ENCODE measurements at regions not wholly inside any gene's neighbourhood (a gene's known extent, or its start where the extent isn't known, plus 50 kb on each side); places are given as distances from the start of the nearest gene placed in this dataset.

DNA sequence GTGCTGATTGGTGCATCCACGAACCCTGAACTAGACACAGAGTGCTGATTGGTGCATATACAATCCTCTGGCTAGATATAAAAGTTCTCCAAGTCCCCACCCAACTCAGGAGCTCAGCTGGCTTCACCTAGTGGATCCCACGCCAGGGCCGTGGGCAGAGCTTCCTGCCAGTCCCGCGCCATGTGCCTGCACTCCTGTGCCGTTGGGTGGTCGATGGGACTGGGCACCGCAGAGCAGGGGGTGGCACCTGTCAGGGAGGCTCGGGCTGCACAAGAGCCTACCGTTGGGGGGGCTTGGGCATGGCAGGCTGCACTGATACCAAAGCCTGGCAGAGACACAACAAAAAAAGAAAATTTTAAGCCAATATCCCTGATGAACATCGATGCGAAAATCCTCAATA is 185.4 kb upstream of the ASCC3 start:
- Histone ChIP-seq H3K27ac (ENCODE audit: low read depth, low read length) (no peak overlapping the region), H3K79me1 (ENCODE audit: low read length) (no peaks in the 10 kb centered on the region), H2BK5ac (ENCODE audit: low read length) (no peak overlapping the region), H3K18ac (ENCODE audit: low read length) (no peak overlapping the region), H2AK5ac (ENCODE audit: low read length) (no peak overlapping the region), H3K4ac (ENCODE audit: low read depth, low read length) (no peak overlapping the region), H3K27me3 (ENCODE audit: insufficient read depth, low read length, poor library complexity) (no peaks in the 10 kb centered on the region), H3K79me2 (ENCODE audit: control insufficient read depth, insufficient read depth, low read length) (no peaks in the 10 kb centered on the region), H2BK15ac (replicated peaks; ENCODE audit: low read depth) (no peak overlapping the region), H3K4me2 (ENCODE audit: low read length) (no peak overlapping the region), H3K23ac (ENCODE audit: low read length) (no peak overlapping the region), H4K5ac (ENCODE audit: low read length) (no peak overlapping the region), H3K4me1 (ENCODE audit: control insufficient read depth, low read depth, low read length) (no peaks in the 10 kb centered on the region), H4K8ac (ENCODE audit: low read depth, low read length) (no peak overlapping the region), H3K56ac (ENCODE audit: low read length) (no peak overlapping the region), H3K9ac (ENCODE audit: low read length) (no peak overlapping the region), H2BK120ac (ENCODE audit: low read depth, low read length) (no peak overlapping the region), H3K36me3 (ENCODE audit: control insufficient read depth, insufficient read depth, low read length) (no peaks in the 10 kb centered on the region), H3K4me3 (ENCODE audit: low read length) (no peak overlapping the region)
- no peak for DNase-seq
- WGBS (ENCODE audit: extremely low coverage, insufficient coverage, low lambda C conversion rate) = no CpG with 5 or more reads among the region's 12 CpGs

DNA sequence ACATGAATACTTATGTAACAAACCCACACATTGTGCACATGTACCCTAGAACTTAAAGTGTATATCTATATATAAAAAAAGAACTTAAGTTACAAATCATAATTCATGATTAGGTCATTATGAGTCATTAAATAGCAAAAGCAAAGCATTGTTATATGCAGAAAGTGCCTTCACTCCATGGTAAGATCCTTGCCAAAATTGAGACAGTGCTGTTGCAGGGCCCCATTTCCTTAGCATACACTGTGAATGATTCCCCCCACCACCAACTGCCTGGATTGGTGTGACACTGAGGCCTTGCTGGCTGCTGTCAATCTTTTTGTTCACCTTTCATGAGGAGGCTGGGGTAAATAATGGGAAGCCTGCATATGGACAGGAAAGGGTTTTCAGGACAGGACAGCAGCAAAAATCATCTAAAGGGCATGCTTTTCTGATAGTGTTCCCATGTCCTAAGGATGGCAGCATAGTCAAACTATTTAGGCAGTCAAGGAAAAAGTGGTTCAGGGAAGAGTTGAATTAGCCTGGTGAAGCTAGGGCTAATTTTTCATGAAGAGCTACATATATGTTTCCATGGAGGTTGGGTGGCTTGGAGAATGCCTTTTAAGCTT is 188.2 kb upstream of the ASCC3 start:
- no peak overlapping the region for H2BK120ac ChIP-seq (ENCODE audit: low read depth, low read length)
- no peak overlapping the region for H3K18ac ChIP-seq (ENCODE audit: low read length)
- H3K79me1 ChIP-seq (ENCODE audit: low read length) = no peaks in the 10 kb centered on the region
- H3K9ac ChIP-seq (ENCODE audit: low read length) = no peak overlapping the region
- no peak overlapping the region for H3K23ac ChIP-seq (ENCODE audit: low read length)
- H4K8ac ChIP-seq (ENCODE audit: low read depth, low read length) = no peak overlapping the region
- no peaks in the 10 kb centered on the region for H3K4me1 ChIP-seq (ENCODE audit: control insufficient read depth, low read depth, low read length)
- no peak overlapping the region for H2BK5ac ChIP-seq (ENCODE audit: low read length)
- no peak for DNase-seq
- H3K27ac ChIP-seq (ENCODE audit: low read depth, low read length) = no peak overlapping the region
- no peak overlapping the region for H4K5ac ChIP-seq (ENCODE audit: low read length)
- no peak overlapping the region for H3K4me3 ChIP-seq (ENCODE audit: low read length)
- no peak overlapping the region for H2BK15ac ChIP-seq (replicated peaks; ENCODE audit: low read depth)
- no peak overlapping the region for H2AK5ac ChIP-seq (ENCODE audit: low read length)
- no peaks in the 10 kb centered on the region for H3K79me2 ChIP-seq (ENCODE audit: control insufficient read depth, insufficient read depth, low read length)
- H3K56ac ChIP-seq (ENCODE audit: low read length) = no peak overlapping the region
- no peak overlapping the region for H3K4me2 ChIP-seq (ENCODE audit: low read length)
- no peaks in the 10 kb centered on the region for H3K36me3 ChIP-seq (ENCODE audit: control insufficient read depth, insufficient read depth, low read length)
- H3K27me3 ChIP-seq (ENCODE audit: insufficient read depth, low read length, poor library complexity) = no peaks in the 10 kb centered on the region
- H3K4ac ChIP-seq (ENCODE audit: low read depth, low read length) = no peak overlapping the region

DNA sequence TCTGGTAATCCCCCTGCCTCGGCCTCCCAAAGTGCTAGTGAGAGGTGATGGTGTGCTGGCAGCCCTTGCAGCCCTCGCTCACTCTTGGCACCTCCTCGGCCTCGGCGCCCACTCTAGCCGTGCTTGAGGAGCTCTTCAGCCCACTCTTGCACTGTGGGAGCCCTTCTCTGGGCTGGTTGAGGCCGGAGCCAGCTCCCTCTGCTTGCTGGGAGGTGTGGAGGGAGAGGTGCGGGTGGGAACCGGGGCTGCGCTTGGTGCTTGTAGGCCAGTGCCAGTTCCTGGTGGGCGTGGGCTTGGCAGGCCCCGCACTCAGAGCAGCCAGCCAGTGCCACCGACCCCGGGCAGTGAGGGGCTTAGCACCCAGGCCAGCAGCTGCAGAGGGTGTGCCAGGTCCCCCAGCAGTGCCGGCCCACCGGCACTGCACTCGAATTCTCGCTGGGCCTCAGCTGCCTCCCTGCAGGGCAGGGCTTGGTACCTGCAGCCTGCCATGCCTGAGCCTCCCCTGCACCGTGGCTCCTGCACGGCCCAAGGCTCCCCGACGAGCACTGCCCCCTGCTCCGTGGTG is 189.0 kb upstream of the ASCC3 start:
- Histone ChIP-seq H4K5ac (ENCODE audit: low read length) (no peak overlapping the region), H2BK5ac (ENCODE audit: low read length) (no peak overlapping the region), H2AK5ac (ENCODE audit: low read length) (no peak overlapping the region), H3K18ac (ENCODE audit: low read length) (no peak overlapping the region), H3K27ac (ENCODE audit: low read depth, low read length) (no peak overlapping the region), H3K4ac (ENCODE audit: low read depth, low read length) (no peak overlapping the region), H2BK15ac (replicated peaks; ENCODE audit: low read depth) (no peak overlapping the region), H2BK120ac (ENCODE audit: low read depth, low read length) (no peak overlapping the region), H4K8ac (ENCODE audit: low read depth, low read length) (no peak overlapping the region), H3K36me3 (ENCODE audit: control insufficient read depth, insufficient read depth, low read length) (no peaks in the 10 kb centered on the region), H3K79me2 (ENCODE audit: control insufficient read depth, insufficient read depth, low read length) (no peaks in the 10 kb centered on the region), H3K4me2 (ENCODE audit: low read length) (no peak overlapping the region), H3K56ac (ENCODE audit: low read length) (no peak overlapping the region), H3K9ac (ENCODE audit: low read length) (no peak overlapping the region), H3K27me3 (ENCODE audit: insufficient read depth, low read length, poor library complexity) (no peaks in the 10 kb centered on the region), H3K4me1 (ENCODE audit: control insufficient read depth, low read depth, low read length) (no peaks in the 10 kb centered on the region), H3K4me3 (ENCODE audit: low read length) (no peak overlapping the region), H3K23ac (ENCODE audit: low read length) (no peak overlapping the region), H3K79me1 (ENCODE audit: low read length) (no peaks in the 10 kb centered on the region)
- WGBS (ENCODE audit: extremely low coverage, insufficient coverage, low lambda C conversion rate) = no CpG with 5 or more reads among the region's 23 CpGs
- DNase-seq = no peak

DNA sequence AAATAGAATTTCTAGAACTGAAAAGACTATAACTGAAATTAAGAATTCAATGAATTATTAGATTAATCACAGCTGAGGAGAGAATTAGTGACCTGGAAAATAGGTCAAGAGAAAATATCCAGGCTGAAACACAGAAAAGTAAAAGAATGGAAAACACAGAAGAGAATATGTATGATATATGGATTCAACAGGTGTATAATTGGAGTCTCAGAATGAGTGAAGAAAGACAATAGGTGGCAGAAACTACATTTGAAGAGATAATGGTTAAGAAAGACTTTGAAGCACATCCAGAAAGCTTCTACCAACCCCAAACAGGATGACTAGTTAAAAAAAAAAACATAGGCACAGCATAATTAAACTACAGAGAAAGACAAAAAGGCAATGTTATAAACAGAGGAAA is 196.2 kb upstream of the ASCC3 start:
- H3K4me1 ChIP-seq (ENCODE audit: control insufficient read depth, low read depth, low read length) = no peaks in the 10 kb centered on the region
- no peak overlapping the region for H3K27ac ChIP-seq (ENCODE audit: low read depth, low read length)
- no peak overlapping the region for H3K18ac ChIP-seq (ENCODE audit: low read length)
- H3K23ac ChIP-seq (ENCODE audit: low read length) = no peak overlapping the region
- no peak overlapping the region for H2BK15ac ChIP-seq (replicated peaks; ENCODE audit: low read depth)
- H4K5ac ChIP-seq (ENCODE audit: low read length) = no peak overlapping the region
- no peaks in the 10 kb centered on the region for H3K36me3 ChIP-seq (ENCODE audit: control insufficient read depth, insufficient read depth, low read length)
- no peak overlapping the region for H3K56ac ChIP-seq (ENCODE audit: low read length)
- H3K4ac ChIP-seq (ENCODE audit: low read depth, low read length) = no peak overlapping the region
- no peak overlapping the region for H3K9ac ChIP-seq (ENCODE audit: low read length)
- no peaks in the 10 kb centered on the region for H3K79me2 ChIP-seq (ENCODE audit: control insufficient read depth, insufficient read depth, low read length)
- no peaks in the 10 kb centered on the region for H3K79me1 ChIP-seq (ENCODE audit: low read length)
- no peak overlapping the region for H4K8ac ChIP-seq (ENCODE audit: low read depth, low read length)
- no peak overlapping the region for H2BK120ac ChIP-seq (ENCODE audit: low read depth, low read length)
- H3K4me3 ChIP-seq (ENCODE audit: low read length) = no peak overlapping the region
- H3K27me3 ChIP-seq (ENCODE audit: insufficient read depth, low read length, poor library complexity) = no peaks in the 10 kb centered on the region
- H2AK5ac ChIP-seq (ENCODE audit: low read length) = no peak overlapping the region
- H2BK5ac ChIP-seq (ENCODE audit: low read length) = no peak overlapping the region
- no peak overlapping the region for H3K4me2 ChIP-seq (ENCODE audit: low read length)
- DNase-seq = no peak

DNA sequence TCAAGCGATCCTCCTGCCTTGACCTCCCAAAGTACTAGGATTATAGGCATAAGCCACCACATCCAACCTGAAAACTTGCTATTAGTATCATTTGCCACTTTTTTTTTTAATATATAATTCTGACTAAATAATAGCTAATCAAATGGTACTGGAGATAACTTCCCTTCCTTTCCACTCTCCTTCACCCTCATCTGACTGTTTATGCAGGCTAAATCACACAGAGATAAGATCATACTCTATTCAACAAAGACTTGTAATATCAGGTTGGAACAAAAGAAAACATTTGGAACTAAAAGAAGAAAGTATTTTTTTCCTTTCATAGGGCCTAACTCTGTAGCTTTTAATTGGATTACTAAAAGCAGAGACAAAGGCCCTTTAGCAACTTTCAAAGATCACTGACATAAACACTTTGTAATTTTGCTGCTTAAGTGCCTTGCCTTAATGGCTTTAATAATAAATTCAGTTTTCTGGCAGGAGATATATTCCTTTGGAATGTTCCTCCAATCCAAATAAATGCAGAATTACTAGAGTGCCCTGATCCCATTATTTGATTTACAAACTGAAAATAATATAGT is 198.7 kb upstream of the ASCC3 start:
- Histone ChIP-seq H3K23ac (ENCODE audit: low read length) (no peak overlapping the region), H3K36me3 (ENCODE audit: control insufficient read depth, insufficient read depth, low read length) (no peaks in the 10 kb centered on the region), H3K4ac (ENCODE audit: low read depth, low read length) (no peak overlapping the region), H3K9ac (ENCODE audit: low read length) (no peak overlapping the region), H3K79me1 (ENCODE audit: low read length) (no peaks in the 10 kb centered on the region), H3K4me2 (ENCODE audit: low read length) (no peak overlapping the region), H3K4me1 (ENCODE audit: control insufficient read depth, low read depth, low read length) (no peaks in the 10 kb centered on the region), H3K18ac (ENCODE audit: low read length) (no peak overlapping the region), H3K27me3 (ENCODE audit: insufficient read depth, low read length, poor library complexity) (no peaks in the 10 kb centered on the region), H2BK120ac (ENCODE audit: low read depth, low read length) (no peak overlapping the region), H3K27ac (ENCODE audit: low read depth, low read length) (no peak overlapping the region), H2BK15ac (replicated peaks; ENCODE audit: low read depth) (no peak overlapping the region), H3K79me2 (ENCODE audit: control insufficient read depth, insufficient read depth, low read length) (no peaks in the 10 kb centered on the region), H4K8ac (ENCODE audit: low read depth, low read length) (no peak overlapping the region), H2AK5ac (ENCODE audit: low read length) (no peak overlapping the region), H3K4me3 (ENCODE audit: low read length) (no peak overlapping the region), H4K5ac (ENCODE audit: low read length) (no peak overlapping the region), H2BK5ac (ENCODE audit: low read length) (no peak overlapping the region), H3K56ac (ENCODE audit: low read length) (no peak overlapping the region)
- DNase-seq = no peak
- WGBS (ENCODE audit: extremely low coverage, insufficient coverage, low lambda C conversion rate) = no CpG with 5 or more reads among the region's 1 CpG

DNA sequence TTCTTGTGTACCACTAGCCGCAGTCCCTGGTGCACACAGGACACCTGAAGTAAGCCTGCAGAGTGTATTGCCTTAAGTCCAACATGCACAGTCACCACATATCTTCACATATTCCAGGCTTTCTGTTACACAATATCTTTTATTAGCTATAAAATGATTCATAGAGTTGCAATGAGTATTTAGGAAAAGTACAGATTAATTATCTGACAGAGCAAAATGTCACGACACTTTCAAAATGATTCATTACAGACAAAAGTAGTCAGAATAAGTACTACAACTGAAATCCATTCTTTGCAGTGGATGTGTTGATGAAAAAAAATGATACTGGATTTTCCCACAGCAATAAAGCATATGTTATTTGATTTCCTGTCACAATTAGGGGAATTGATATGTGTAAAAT is 199.5 kb upstream of the ASCC3 start:
- no peak overlapping the region for H3K27ac ChIP-seq (ENCODE audit: low read depth, low read length)

More for the DNA sequence above, 199.5 kb upstream of the ASCC3 start:
- Histone ChIP-seq H3K4me1 (ENCODE audit: control insufficient read depth, low read depth, low read length) (no peaks in the 10 kb centered on the region), H3K4ac (ENCODE audit: low read depth, low read length) (no peak overlapping the region), H3K56ac (ENCODE audit: low read length) (no peak overlapping the region), H2BK5ac (ENCODE audit: low read length) (no peak overlapping the region), H3K4me2 (ENCODE audit: low read length) (no peak overlapping the region), H4K5ac (ENCODE audit: low read length) (no peak overlapping the region), H3K79me1 (ENCODE audit: low read length) (no peaks in the 10 kb centered on the region), H3K79me2 (ENCODE audit: control insufficient read depth, insufficient read depth, low read length) (no peaks in the 10 kb centered on the region), H3K23ac (ENCODE audit: low read length) (no peak overlapping the region), H2BK15ac (replicated peaks; ENCODE audit: low read depth) (no peak overlapping the region), H3K18ac (ENCODE audit: low read length) (no peak overlapping the region), H3K36me3 (ENCODE audit: control insufficient read depth, insufficient read depth, low read length) (no peaks in the 10 kb centered on the region), H3K27me3 (ENCODE audit: insufficient read depth, low read length, poor library complexity) (no peaks in the 10 kb centered on the region), H2BK120ac (ENCODE audit: low read depth, low read length) (no peak overlapping the region), H3K9ac (ENCODE audit: low read length) (no peak overlapping the region), H3K4me3 (ENCODE audit: low read length) (no peak overlapping the region), H4K8ac (ENCODE audit: low read depth, low read length) (no peak overlapping the region), H2AK5ac (ENCODE audit: low read length) (no peak overlapping the region)
- no CpG with 5 or more reads among the region's 2 CpGs for WGBS (ENCODE audit: extremely low coverage, insufficient coverage, low lambda C conversion rate)
- DNase-seq = no peak
